Effector memory CD4-positive, alpha-beta T cell (primary cell): ENCODE measurements at regions not wholly inside any gene's neighbourhood (a gene's known extent, or its start where the extent isn't known, plus 50 kb on each side); places are given as distances from the start of the nearest gene placed in this dataset.

Experiments used
- DNase-seq, 3 donors: peaks; one replicate each; pipeline ENCODE4 v3.0.0-alpha.2; 2020
- H3K27ac ChIP-seq: 2 replicates; pipeline ENCODE4 v1.7.0; 2013; ENCODE audit warnings: mild to moderate bottlenecking, low read length, moderate library complexity; ENCODE audit not compliant: insufficient read depth, poor library complexity, severe bottlenecking
- H3K27me3 ChIP-seq: replicated peaks from 2 replicates; pipeline ENCODE4 v1.7.0; 2013; ENCODE audit warnings: mild to moderate bottlenecking, low read length; ENCODE audit not compliant: insufficient read depth, control insufficient read depth, poor library complexity, severe bottlenecking
- H3K36me3 ChIP-seq: 2 replicates; pipeline ENCODE4 v1.7.0; 2013; ENCODE audit warnings: mild to moderate bottlenecking, low read length, moderate library complexity; ENCODE audit not compliant: control insufficient read depth, insufficient read depth
- H3K4me1 ChIP-seq: 2 replicates; pipeline ENCODE4 v1.7.0; 2013; ENCODE audit warnings: low read length, mild to moderate bottlenecking; ENCODE audit not compliant: control insufficient read depth, insufficient read depth, poor library complexity, severe bottlenecking
- H3K4me3 ChIP-seq: 2 replicates; pipeline ENCODE4 v1.7.0; 2013; ENCODE audit warnings: low read length, low read depth, mild to moderate bottlenecking; ENCODE audit not compliant: insufficient read depth, poor library complexity, severe bottlenecking
- H3K9me3 ChIP-seq: 2 replicates; pipeline ENCODE4 v1.7.0; 2013; ENCODE audit warnings: mild to moderate bottlenecking, low read length, moderate library complexity; ENCODE audit not compliant: control insufficient read depth

- no peak overlapping the region for H3K4me3 ChIP-seq
- no peaks in the 10 kb centered on the region for H3K36me3 ChIP-seq
- no peak overlapping the region for H3K27ac ChIP-seq
- H3K27me3 ChIP-seq, result no peaks in the 10 kb centered on the region
- H3K4me1 ChIP-seq, result peaks cover 9% of the 10 kb centered on the region
- H3K9me3 ChIP-seq, result no peaks in the 10 kb centered on the region
- peak; percentile 6 to 22 (median 20) for DNase-seq
These were observed 104.1 kb upstream of the LPP start for GRCh38 chr3:188049606-188050530.

- Histone ChIP-seq H3K27ac (no peak overlapping the region), H3K27me3 (no peaks in the 10 kb centered on the region), H3K36me3 (no peaks in the 10 kb centered on the region), H3K4me1 (peaks cover 9% of the 10 kb centered on the region), H3K4me3 (no peak overlapping the region), H3K9me3 (no peaks in the 10 kb centered on the region)
- DNase-seq, result no peak
These were observed 102.2 kb upstream of the LPP start for GRCh38 chr3:188051801-188052168.

GRCh38 chr3:188052169-188053035 is 101.6 kb upstream of the LPP start:
- H3K27me3 ChIP-seq, result no peaks in the 10 kb centered on the region
- no peak overlapping the region for H3K27ac ChIP-seq
- no peak overlapping the region for H3K4me3 ChIP-seq
- H3K36me3 ChIP-seq, result no peaks in the 10 kb centered on the region
- DNase-seq, result no peak
- peaks cover 9% of the 10 kb centered on the region for H3K4me1 ChIP-seq
- H3K9me3 ChIP-seq, result no peaks in the 10 kb centered on the region

- Histone ChIP-seq H3K27me3 (no peaks in the 10 kb centered on the region), H3K36me3 (no peaks in the 10 kb centered on the region), H3K4me3 (no peak overlapping the region), H3K9me3 (no peaks in the 10 kb centered on the region), H3K27ac (no peak overlapping the region), H3K4me1 (peaks cover 9% of the 10 kb centered on the region)
- no peak for DNase-seq
These were observed 101.0 kb upstream of the LPP start for GRCh38 chr3:188053036-188053340.

- no peak for DNase-seq
- H3K4me3 ChIP-seq, result no peak overlapping the region
- H3K9me3 ChIP-seq, result no peaks in the 10 kb centered on the region
- H3K27me3 ChIP-seq, result no peaks in the 10 kb centered on the region
- H3K36me3 ChIP-seq, result no peaks in the 10 kb centered on the region
- peaks cover 9% of the 10 kb centered on the region for H3K4me1 ChIP-seq
- H3K27ac ChIP-seq, result no peak overlapping the region
These were observed 100.1 kb upstream of the LPP start for GRCh38 chr3:188053710-188054380.

- no peak overlapping the region for H3K27ac ChIP-seq
- H3K4me1 ChIP-seq, result peaks cover 8% of the 10 kb centered on the region
- H3K4me3 ChIP-seq, result no peak overlapping the region
- no peak for DNase-seq
- no peaks in the 10 kb centered on the region for H3K9me3 ChIP-seq
- no peaks in the 10 kb centered on the region for H3K36me3 ChIP-seq
- H3K27me3 ChIP-seq, result no peaks in the 10 kb centered on the region
These were observed 99.4 kb upstream of the LPP start for GRCh38 chr3:188054541-188054940.

- Histone ChIP-seq H3K27ac (no peak overlapping the region), H3K4me3 (no peak overlapping the region), H3K9me3 (no peaks in the 10 kb centered on the region), H3K27me3 (no peaks in the 10 kb centered on the region), H3K36me3 (no peaks in the 10 kb centered on the region), H3K4me1 (no peaks in the 10 kb centered on the region)
- no peak for DNase-seq
These were observed 98.6 kb upstream of the LPP start for GRCh38 chr3:188055388-188055787.

- Histone ChIP-seq H3K9me3 (no peaks in the 10 kb centered on the region), H3K27ac (no peak overlapping the region), H3K36me3 (no peaks in the 10 kb centered on the region), H3K27me3 (no peaks in the 10 kb centered on the region), H3K4me3 (no peak overlapping the region), H3K4me1 (peaks cover 7% of the 10 kb centered on the region)
- DNase-seq, result no peak
These were observed 96.8 kb upstream of the LPP start for GRCh38 chr3:188057124-188057523.

GRCh38 chr3:188058569-188059184 is 95.3 kb upstream of the LPP start:
- DNase-seq, result no peak
- Histone ChIP-seq H3K27me3 (no peaks in the 10 kb centered on the region), H3K27ac (no peak overlapping the region), H3K36me3 (no peaks in the 10 kb centered on the region), H3K9me3 (no peaks in the 10 kb centered on the region), H3K4me1 (peaks cover 7% of the 10 kb centered on the region), H3K4me3 (no peak overlapping the region)
